SIG-M5 treated with dmso at 0.1 percent for 504 hours (cell line): ENCODE measurements at regions not wholly inside any gene's neighbourhood (a gene's known extent, or its start where the extent isn't known, plus 50 kb on each side); places are given as distances from the start of the nearest gene placed in this dataset.

Experiments
- DNase-seq: peaks from one replicate; lab custom pipeline; 2025; ENCODE audit not compliant: unreplicated experiment; lab: John Stamatoyannopoulos, UW

- DNase-seq: no peak
These were observed 171.1 kb upstream of the IRX6 start for GRCh38 chr16:55152875-55153390.

DNA sequence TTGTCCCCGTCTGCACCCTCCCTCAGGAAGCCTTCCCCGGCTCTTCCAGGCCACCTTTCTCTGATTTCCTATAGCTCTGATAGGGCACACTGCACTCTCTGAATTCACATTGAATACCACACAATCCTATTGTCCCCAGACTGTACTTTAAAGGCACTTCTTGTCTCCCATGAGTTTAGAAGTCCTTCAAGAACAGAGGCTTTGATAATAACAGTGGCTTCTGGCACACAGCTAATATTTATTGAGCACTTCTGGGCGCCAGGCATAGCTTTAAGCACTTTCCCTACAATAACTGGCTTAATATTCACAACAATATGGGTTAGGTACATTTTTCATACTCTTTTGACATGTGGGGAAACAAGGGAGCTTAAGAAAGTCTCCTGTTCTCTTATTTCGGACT lies 169.7 kb upstream of the IRX6 start:
- DNase-seq: no peak

- no peak for DNase-seq
These were observed 169.0 kb upstream of the IRX6 start for GRCh38 chr16:55154956-55155355.

DNA sequence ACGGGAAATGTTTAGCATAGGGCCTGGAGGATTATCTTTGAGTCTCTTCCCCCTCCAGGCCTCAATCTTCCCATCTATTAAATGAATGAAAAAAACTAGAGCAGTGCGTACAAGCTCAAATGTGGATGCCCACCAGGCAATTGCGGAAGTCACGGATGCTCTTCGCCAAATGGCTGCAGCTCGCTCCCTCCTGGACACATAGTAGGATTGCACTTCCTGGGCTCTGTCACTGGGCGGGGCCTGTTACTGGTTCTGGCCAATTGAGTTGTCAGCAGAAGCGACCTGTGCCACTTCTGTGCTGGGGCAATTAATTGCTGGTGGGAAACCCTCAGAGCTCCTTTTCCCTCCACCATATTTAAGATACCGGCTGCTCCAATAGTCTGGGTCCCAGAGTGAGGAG lies 168.2 kb upstream of the IRX6 start:
- no peak for DNase-seq

DNA sequence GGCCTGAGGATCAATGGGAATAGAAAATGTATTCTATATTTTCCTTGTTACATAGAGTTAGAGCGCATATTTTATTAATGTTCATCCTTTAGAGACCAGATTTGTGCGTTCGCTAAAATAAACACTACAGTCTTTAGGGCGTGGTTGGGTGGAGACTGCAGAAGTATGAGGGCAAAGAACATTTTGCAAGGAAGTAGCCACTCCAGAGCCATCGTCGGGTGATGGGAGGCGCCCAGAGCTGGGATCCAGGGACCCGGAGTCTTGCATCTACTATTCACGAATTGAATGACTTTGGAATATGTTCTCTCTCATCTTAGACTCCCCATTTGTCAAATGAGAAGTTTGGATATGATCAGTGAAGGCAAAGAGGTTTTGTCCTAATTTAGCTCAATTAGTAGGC lies 154.2 kb upstream of the IRX6 start:
- DNase-seq: no peak

GRCh38 chr16:55171241-55171640 lies 152.8 kb upstream of the IRX6 start:
- DNase-seq: no peak

GRCh38 chr16:55175389-55175788 lies 148.6 kb upstream of the IRX6 start:
- DNase-seq: no peak

DNA sequence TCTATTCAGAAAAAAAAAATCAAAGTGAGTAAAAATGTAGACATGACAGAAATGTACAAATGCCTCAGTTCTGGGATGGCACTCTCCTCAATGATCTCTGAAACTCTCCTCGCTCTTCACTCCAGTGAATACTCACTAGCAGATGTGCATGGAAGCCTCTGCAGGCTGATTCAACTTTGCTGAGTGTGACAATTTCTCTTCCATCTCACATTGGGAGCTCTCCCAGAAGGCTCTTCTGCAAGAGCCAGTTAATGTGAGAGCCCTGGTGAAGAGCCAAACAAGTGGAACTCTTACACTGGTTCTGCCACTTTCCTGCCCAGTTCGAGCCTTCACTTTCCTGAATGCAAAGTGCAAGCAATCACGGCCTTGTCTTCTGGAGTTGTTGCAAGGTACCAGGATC lies 147.1 kb upstream of the IRX6 start:
- no peak for DNase-seq

DNA sequence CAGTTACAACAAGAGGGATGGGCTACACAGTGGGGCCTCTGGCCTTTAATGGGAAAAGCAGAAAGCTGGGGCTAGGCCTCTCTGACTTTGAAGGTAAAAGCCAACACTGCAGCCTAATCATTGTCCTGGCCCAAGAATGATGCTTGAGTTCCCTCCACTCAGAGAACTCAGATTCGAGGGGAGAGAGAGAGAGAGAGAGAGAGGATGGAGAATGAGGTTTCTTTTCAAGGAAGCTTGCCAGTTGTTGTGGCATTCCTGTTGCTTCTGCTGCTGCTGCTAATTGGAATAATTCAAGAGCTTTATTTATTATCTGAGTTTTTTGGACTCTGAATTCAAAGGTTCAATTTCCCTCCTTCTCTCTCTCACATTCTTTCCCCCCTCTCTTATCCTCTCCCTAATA lies 144.6 kb upstream of the IRX6 start:
- no peak for DNase-seq

- DNase-seq: no peak
These were observed 144.0 kb upstream of the IRX6 start for GRCh38 chr16:55179852-55180585.

DNA sequence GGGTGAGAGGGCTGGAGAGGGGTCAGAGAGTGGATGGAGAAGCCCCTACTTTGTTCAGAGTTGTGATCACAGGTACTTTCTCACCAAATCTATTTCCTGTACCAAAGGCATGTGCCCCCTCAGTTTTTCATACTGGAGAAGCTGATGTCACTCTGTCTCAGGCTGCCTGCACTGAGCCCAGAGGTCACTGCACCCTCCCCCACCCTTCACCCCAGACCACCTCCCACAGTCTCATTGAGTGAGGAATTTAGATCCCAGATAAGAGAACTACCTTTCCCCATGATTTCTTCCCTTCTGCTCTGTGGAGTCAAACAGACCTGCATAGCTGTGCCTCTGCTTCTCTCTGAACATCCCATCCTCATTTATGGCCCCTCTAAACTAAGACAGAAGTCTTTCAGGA lies 140.0 kb upstream of the IRX6 start:
- no peak for DNase-seq

- DNase-seq: no peak
These were observed 139.4 kb upstream of the IRX6 start for GRCh38 chr16:55184619-55185018.

GRCh38 chr16:55189224-55189623 lies 134.8 kb upstream of the IRX6 start:
- no peak for DNase-seq

DNA sequence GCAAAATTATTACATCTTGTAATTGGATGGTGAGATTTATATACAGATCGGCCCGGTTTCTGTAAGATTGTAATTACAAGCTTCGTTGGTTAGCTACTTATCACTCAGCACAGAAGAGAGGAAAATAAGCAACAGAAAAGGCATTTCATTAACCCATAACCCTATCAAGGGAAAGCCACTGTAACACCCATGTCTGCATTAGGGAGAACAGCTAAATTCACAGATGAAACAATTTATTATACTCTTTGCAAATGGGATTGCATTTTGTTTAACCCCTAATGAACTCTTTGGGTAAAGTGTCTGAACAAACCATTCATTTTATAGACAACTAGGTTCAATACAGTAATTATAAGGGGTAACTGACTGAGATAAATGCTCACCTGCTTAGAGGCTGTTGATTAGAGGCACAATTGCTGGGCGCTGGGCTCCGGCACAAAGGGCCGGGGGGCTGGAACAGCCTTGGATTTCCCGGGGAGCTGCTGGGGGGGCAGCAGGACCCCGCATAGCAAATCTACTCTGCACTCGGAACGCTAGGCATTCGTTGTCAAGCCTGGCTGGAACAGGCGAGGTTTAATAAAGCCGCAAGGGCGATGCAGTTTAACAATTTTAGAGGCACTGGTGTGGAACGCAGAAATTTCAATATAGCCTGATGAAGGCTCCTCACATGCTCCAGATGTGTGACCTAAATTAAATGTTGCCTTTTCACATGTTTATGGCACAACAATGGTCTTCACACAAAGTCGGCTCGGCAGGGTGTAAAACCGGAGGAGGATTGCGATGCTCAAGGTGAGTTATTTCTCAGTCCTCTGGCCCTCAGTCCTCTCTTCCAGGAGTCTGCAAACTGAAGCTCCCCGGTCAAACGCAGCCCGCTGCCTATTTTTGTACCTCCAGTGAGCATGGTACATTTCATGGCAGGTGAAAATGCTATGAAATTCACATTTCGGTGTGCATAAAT lies 134.0 kb upstream of the IRX6 start:
- DNase-seq: no peak

GRCh38 chr16:55192734-55193133 lies 131.3 kb upstream of the IRX6 start:
- no peak for DNase-seq

DNA sequence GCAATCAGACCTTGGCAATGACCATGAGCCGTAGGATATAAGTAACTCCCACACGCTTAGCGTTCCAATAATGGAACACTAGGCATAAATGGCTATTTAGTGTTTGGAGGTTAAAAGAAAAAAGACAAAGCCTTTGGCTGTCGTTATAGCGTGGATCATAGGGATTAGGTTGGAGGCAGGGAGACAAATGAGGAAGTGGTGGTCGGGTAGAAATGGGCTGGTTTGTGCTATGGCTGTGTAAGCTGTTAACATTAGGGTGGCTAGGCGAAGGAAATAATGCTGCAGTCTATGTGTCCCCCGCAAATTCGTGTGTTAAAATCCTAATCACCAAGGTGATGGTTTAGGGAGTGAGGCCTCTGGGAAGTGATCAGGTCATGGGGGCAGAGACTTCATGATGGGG lies 120.4 kb upstream of the IRX6 start:
- peak; percentile 18 for DNase-seq

DNA sequence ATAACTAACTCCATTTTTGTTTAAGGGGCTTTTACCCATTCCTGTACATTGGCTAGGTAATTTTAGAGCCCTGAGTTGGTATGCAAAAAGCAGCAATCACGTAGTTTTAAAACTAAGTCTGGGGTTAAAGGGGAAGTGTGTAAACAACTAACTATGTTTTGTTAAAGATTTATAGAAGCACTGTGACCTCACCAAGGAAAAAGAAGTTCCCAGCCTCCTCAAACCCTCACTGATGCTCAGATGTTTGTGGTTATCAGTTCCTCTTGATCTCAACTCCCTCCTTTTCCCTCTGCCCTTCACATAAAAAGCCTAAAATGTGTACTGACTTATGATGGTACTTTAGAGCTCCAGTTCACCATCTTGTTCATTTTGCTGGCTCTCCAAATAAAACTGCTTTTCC lies 119.9 kb upstream of the IRX6 start:
- peak; percentile 10 for DNase-seq

- DNase-seq: no peak
These were observed 119.1 kb upstream of the IRX6 start for GRCh38 chr16:55204923-55205322.

DNA sequence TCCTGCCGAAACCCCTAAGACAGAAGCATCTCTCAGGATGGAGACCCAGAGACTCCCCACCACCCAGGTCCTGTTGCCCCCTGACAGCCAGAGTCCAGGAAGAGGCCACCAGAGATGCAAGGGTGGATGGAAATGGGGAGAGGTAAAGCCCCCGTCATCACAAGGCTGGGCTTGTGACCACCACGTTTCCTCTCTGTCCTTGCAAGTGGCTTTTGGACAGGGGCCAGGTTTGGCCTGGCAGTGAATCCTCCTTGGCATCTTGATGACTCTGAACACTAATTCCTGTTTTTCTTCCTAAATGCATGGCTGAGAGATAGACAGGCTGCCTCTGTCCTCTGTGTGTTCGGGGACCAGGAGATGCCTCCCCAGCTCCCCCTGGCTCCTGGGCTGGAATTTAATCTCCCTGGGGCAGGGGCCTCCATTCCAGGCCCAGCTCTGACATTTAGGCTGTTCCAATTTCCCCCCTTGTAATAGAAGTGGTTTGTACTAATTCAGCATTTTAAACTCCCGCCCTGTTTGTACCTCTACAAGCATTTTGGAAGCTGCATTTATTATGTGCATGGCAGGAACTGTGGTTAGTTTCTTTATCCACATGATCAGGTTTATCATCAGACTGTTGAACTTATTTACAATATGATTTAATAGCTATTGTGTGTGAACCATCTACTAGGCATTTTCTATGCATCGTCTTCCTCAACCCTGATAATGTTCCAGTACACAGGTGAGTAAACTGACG lies 116.1 kb upstream of the IRX6 start:
- no peak for DNase-seq

DNA sequence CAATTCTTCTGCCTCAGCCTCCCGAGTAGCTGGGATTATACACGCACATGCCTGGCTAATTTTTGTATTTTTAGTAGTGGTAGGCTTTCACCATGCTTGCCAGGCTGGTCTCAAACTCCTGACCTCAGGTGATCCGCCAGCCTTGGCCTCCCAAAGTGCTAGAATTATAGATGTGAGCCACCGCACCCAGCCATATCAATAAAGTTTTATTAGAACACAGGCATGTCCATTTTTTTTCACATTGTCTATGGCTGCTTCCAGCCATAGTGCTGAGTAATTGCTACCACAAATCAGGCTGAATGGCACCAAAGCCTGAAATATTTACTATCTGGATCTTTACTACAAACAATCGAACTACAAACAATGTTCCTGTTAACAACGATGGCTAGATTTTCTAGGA lies 114.4 kb upstream of the IRX6 start:
- DNase-seq: no peak

GRCh38 chr16:55212791-55213190 lies 111.2 kb upstream of the IRX6 start:
- no peak for DNase-seq
